ENCODE measurements at regions not wholly inside any gene's neighbourhood (a gene's known extent, or its start where the extent isn't known, plus 50 kb on each side); places are given as distances from the start of the nearest gene placed in this dataset.
"Not testable (repeated sequence)": the region's sequence is repeated elsewhere in the genome, so short reads cannot be mapped to it uniquely, and the experiment has no call there.

DNA sequence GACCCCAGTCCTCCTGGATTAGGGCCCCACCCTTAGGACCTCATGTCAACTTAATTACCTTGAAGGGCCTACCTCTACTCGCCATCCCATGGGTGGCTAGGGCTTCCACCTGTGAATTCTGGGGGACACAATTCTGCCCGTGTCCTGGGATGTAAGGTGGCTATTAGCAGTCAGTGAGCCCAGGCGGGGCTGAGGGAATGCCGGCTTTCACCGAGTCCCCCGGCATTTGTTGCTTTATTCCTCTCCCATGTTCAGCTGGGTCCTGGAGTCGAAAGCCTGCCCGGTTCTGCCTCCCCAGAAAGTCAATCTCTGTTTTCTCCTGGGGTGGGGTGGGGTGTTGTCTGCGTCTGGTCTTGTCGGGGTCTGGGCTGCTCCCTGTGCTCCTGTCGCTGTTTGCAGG is 125.6 kb downstream of the GLRX3 start:
- DNase-seq (ENCODE audit: low spot score): no peak

GRCh38 chr10:130263289-130263688 is 127.1 kb downstream of the GLRX3 start:
- no peak for DNase-seq (ENCODE audit: low spot score)

- no peak for DNase-seq (ENCODE audit: low spot score)
Measured at GRCh38 chr10:130265542-130265941, 129.4 kb downstream of the GLRX3 start.

DNA sequence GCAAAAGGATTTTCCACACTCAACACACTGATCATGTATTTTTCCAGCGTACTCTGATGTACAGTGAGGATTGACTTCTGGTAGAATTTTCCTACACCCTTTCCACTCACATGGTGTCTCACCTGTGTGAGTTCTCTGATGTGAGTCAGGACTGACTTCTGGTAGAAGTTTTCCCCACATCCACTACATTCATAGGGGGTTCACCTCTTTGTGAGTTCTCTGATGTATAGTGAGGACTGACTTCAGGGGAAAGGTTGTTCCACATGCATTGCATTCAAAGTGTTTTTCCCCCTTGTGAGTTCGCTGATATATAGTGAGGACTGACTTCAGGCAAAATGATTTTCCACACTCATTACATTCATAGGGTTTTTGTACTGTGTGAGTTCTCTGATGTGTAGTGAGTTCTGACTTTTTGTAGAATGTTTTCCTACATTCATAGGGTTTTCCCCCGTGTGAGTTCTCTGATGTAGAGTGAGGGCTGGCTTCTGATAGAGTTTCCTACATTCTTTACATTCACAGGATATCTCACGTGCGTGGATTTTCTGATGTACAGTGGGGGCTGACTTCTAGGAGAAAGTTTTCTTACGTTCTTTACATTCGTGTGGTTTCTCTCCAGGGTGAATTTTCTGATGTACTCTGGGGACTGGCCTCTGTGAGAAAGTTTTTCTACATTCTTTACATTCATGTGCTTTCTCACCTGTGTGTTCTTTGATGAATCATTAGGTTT is 146.5 kb downstream of the GLRX3 start:
- DNase-seq (ENCODE audit: low spot score): no peak

GRCh38 chr10:130283219-130283545 is 147.0 kb downstream of the GLRX3 start:
- no peak for DNase-seq (ENCODE audit: low spot score)

GRCh38 chr10:130295761-130296160 is 159.6 kb downstream of the GLRX3 start:
- not testable (repeated sequence) for DNase-seq (ENCODE audit: low spot score)

GRCh38 chr10:130300608-130301020 is 164.4 kb downstream of the GLRX3 start:
- no peak for DNase-seq (ENCODE audit: low spot score)

DNA sequence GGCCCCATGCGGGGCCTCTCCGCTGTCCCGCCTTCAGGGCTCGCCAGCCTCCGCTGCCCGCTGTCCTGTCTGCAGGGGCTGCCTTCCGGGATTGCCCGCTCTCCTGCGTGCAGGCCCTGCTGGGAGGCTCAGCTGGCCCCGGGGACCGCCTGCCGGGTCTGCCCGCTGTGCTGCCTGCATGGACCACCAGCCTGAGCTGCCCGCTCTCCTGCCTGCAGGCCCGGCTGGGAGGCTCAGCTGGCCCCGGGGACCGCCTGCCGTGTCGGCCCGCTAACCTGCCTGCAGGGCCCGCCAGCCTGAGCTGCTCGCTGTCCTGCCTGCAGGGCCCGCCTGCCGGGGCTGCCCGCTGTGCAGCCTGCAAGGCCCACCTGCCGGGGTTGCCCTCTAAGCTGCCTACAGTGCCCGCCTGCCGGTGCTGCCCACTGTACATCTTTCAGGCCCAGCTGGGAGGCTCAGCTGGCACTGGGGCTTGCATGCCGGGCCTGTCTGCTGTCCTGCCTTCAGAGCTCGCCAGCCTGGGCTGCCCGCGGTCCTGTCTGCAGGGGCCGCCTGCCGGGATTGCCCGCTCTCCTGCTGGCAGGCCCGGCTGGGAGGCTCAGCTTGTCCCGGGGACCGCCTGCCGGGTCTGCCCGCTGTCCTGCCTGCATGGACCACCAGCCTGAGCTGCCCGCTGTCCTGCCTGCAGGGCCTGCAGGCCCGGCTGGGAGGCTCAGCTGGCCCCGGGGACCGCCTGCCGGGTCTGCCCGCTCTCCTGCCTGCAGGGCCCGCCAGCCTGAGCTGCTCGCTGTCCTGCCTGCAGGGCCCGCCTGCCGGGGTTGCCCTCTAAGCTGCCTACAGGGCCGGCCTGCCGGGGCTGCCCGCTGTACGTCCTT is 165.1 kb downstream of the GLRX3 start:
- no peak for DNase-seq (ENCODE audit: low spot score)

GRCh38 chr10:130326954-130327353 is 190.8 kb downstream of the GLRX3 start:
- no peak for DNase-seq (ENCODE audit: low spot score)

DNA sequence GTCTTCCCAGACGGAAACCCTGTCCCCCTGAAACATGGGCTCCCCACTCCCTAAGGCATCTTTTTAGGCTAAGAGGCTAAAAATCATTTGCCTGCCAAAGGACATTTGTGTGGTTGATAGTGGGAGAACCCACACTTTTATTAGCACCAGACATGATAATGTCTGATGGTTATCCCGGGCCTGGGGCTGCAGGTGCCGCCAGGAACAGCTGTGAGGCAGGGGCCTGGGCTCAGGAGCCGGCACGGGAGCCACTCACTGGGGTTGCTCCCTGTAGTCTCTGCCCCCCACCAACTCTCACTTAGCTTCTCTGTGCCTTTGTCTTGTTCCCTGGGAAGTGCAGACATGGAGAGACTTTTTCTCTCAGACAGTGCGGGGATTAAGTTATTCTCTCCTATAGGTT is 193.6 kb downstream of the GLRX3 start:
- DNase-seq (ENCODE audit: low spot score): no peak

- DNase-seq (ENCODE audit: low spot score): no peak
Measured at GRCh38 chr10:130333185-130333584, 197.0 kb downstream of the GLRX3 start.

DNA sequence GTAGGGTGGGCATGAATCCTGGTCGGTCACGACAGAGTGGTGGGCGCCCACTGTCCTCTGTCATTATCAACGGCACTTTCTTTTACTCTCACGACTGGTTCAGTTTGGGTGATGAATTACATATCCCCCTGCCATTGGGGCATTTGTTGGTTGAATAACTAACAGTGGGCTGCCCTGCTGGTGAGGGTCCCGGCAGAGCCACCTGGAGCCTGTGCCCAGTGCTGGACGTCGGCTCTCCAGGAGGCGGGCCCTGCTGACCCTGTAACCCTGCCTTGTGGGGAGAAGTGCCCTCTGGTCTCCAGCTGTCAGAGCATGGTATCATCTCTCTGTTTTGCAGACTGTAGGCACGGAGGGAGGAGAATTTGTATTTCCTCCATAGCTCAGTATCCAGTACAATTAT is 199.1 kb downstream of the GLRX3 start:
- DNase-seq (ENCODE audit: low spot score): no peak

- no peak for DNase-seq (ENCODE audit: low spot score)
Measured at GRCh38 chr10:130336617-130337304, 200.6 kb downstream of the GLRX3 start.

DNA sequence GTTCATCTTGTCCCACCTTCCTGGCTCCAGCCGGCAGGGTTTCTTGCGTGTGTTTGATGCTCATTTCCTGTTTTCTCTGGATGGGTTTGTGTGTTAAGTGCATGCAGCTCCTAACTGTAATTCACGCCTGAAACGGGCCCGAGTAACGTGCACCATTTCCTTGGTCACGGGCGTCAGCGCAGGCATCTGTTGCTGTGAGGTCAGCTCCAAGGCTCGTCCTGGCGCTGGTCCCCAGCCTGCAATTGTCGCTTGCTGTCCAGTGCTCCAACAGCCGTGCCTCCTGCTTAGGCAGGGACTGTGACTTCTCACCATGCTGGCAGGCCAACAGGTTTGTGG is 201.1 kb downstream of the GLRX3 start:
- no peak for DNase-seq (ENCODE audit: low spot score)

GRCh38 chr10:130337696-130338635 is 201.8 kb downstream of the GLRX3 start:
- DNase-seq (ENCODE audit: low spot score): no peak

DNA sequence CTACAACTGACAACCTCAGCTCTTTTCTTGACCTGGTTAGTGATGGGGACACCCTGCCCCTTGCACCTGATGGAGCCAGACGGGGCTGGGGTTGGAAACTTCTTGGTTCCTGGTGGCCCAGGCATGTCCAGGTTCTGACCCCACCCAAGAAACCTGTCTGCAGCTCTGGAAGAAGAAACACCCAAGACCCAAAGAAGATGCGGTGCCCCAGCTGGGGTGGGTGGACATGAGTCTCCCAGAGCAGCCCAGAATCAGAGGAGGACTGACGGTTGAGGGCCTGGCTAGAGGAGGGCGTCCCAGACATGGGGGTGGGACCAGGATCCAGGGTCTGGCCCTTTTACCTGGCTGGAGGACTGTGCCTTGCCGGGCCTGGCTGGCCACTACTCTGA is 202.4 kb downstream of the GLRX3 start:
- no peak for DNase-seq (ENCODE audit: low spot score)

DNA sequence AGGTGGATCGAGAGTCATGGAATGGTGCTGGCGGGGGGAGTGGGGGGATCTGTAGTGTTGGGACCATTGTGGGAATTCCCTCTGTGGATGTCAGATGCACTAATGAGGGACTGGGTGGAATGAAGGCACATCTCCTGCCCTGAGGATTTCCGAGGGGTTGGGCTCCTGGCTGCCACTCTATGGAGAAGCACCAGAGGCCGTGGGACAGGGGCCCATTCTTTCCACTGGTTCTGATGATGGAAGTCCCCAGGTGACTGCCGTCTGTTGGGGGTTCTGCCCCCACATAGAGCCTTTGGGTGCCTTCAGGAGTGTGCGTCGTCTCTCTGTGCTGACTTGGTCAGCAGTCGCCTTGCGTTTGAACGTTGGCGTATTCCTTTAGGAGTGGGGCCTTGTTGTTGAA is 202.9 kb downstream of the GLRX3 start:
- no peak for DNase-seq (ENCODE audit: low spot score)

- DNase-seq (ENCODE audit: low spot score): no peak
Measured at GRCh38 chr10:130339911-130340310, 203.7 kb downstream of the GLRX3 start.

GRCh38 chr10:130340816-130341215 is 204.6 kb downstream of the GLRX3 start:
- DNase-seq (ENCODE audit: low spot score): no peak

DNA sequence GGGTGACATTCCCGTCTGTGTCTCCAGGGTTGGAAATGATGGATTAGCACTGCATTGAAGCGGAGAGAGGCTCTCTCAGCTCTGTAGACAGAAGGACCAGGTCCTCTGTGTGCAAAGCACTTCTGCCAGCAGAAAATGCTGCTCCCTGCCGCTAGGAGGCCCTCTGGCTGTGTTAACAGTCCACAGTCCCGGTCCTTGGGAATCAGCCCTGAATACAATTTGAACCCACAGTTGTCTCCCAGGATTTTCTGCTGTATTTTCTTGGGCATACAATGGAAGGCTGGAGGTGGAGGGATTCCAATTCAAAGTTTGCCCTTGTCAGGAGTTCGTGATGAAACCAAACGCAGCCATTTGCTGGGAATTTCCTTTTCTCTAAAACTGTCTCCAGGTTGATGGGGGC is 205.2 kb downstream of the GLRX3 start:
- no peak for DNase-seq (ENCODE audit: low spot score)

DNA sequence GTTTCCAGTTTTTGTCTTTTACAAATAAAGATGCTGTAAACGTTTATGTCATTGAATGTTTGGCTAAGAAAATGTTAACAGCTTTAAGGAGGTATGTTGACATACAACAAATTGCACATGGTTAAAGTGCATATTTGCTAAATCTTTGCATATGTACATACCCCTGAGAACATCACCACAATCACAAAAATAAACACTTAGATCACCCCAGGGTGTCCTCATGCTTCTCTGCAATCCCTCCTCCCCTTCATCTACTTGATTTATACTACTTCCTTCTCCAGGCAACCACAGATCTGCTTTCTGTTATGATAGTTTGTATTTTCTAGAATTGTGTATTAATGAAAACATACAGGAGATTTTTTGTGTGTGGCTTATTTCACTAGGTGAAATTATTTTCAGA is 209.5 kb downstream of the GLRX3 start:
- no peak for DNase-seq (ENCODE audit: low spot score)

DNA sequence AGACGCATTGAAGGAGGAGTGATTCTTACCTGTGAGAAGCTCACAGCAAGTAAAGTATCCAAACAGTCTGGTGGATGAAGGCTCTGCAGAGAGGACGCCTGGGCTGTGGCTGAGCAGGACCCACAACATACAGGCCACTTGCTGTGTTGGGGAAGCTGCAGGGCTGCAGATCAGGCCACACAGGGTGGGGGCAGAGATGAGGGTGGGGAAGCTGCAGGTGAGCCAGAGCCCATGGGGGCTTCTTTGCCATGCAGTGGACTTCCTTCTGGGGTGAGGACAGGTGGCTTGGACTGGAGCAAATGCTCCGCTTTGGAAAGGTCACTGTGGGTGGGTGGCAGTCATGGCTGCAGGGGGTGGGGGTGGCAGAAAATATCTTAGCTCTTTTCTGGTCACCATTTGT is 214.8 kb downstream of the GLRX3 start:
- DNase-seq (ENCODE audit: low spot score): no peak
